Neural cell (in vitro differentiated cells): ENCODE measurements at regions not wholly inside any gene's neighbourhood (a gene's known extent, or its start where the extent isn't known, plus 50 kb on each side); places are given as distances from the start of the nearest gene placed in this dataset.

Source experiments
- H2AFZ ChIP-seq: fragments of 200-600, 300-800 bp; sonication (generic), shearing (Covaris generic); 2 replicates; pipeline ENCODE4 v1.6.0; 2014; ENCODE audit warnings: low read depth, mild to moderate bottlenecking, antibody characterized with exemption, low read length, moderate library complexity
- H3F3A ChIP-seq: fragments of 200-600 bp; shearing (Covaris generic); 2 replicates; pipeline ENCODE4 v1.6.1; 2016; ENCODE audit warnings: mild to moderate bottlenecking, moderate library complexity, mixed read lengths, antibody characterized with exemption, low read length; ENCODE audit not compliant: insufficient read depth, poor library complexity, severe bottlenecking
- H3K27ac ChIP-seq: fragments of 200-600, 300-800 bp; sonication (generic), shearing (Covaris generic); 2 replicates; pipeline ENCODE4 v1.5.1; 2014; ENCODE audit warnings: mild to moderate bottlenecking, low read length, moderate library complexity
- H3K27me3 ChIP-seq: fragments of 300-800, 200-600 bp; sonication (generic), shearing (Covaris generic); 2 replicates; pipeline ENCODE4 v1.6.0; 2014; ENCODE audit warnings: mild to moderate bottlenecking, low read depth, low read length, moderate library complexity; ENCODE audit not compliant: insufficient read depth
- H3K36me3 ChIP-seq: fragments of 300-800, 200-600 bp; sonication (generic), shearing (Covaris generic); 2 replicates; pipeline ENCODE4 v1.5.1; 2014; ENCODE audit warnings: mild to moderate bottlenecking, antibody characterized with exemption, low read length, moderate library complexity; ENCODE audit not compliant: insufficient read depth
- H3K4me2 ChIP-seq: fragments of 300-800, 200-600 bp; sonication (generic), shearing (Covaris generic); 2 replicates; pipeline ENCODE4 v1.6.0; 2014; ENCODE audit warnings: mild to moderate bottlenecking, low read length
- H3K4me3 ChIP-seq: fragments of 300-800, 200-600 bp; sonication (generic), shearing (Covaris generic); 2 replicates; pipeline ENCODE4 v1.5.1; 2014; ENCODE audit warnings: mild to moderate bottlenecking, low read length, moderate library complexity
- H3K79me2 ChIP-seq: fragments of 200-600 bp; shearing (Covaris generic); replicated peaks from 2 replicates; pipeline ENCODE4 v1.6.0; 2014; ENCODE audit warnings: mild to moderate bottlenecking, low read length, moderate library complexity; ENCODE audit not compliant: insufficient read depth
- H3K9ac ChIP-seq: fragments of 300-800, 200-600 bp; sonication (generic), shearing (Covaris generic); 2 replicates; pipeline ENCODE4 v1.6.1; 2016; ENCODE audit warnings: mild to moderate bottlenecking, low read length, mixed read lengths
- H3K9me2 ChIP-seq: fragments of 200-600 bp; shearing (Covaris generic); 2 replicates; pipeline ENCODE4 v1.6.1; 2016; ENCODE audit warnings: mild to moderate bottlenecking, low read length, mixed read lengths; ENCODE audit not compliant: insufficient read depth
- H3K9me3 ChIP-seq: fragments of 200-600, 300-800 bp; sonication (generic), shearing (Covaris generic); 2 replicates; pipeline ENCODE4 v1.6.1; 2016; ENCODE audit warnings: mild to moderate bottlenecking, mixed run types, low read length, moderate library complexity, mixed read lengths
- H4K20me1 ChIP-seq: fragments of 200-600 bp; shearing (Covaris generic); 2 replicates; pipeline ENCODE4 v1.6.1; 2016; ENCODE audit warnings: mild to moderate bottlenecking, mixed run types; ENCODE audit not compliant: insufficient read depth
- EP300 ChIP-seq: fragments of 450-650 bp; conservative IDR thresholded peaks from 2 replicates; pipeline ENCODE4 v1.6.1; 2014; ENCODE audit warnings: antibody characterized with exemption, mild to moderate bottlenecking, moderate library complexity; ENCODE audit not compliant: poor library complexity, severe bottlenecking
- EZH2 ChIP-seq: fragments of 200-600, 300-800 bp; shearing (Covaris generic), sonication (generic); IDR thresholded peaks from 2 replicates; pipeline ENCODE4 v1.6.1; 2014; ENCODE audit warnings: antibody characterized with exemption, low read length, borderline replicate concordance, mild to moderate bottlenecking; ENCODE audit not compliant: insufficient read depth, poor library complexity, severe bottlenecking
- MXI1 ChIP-seq: fragments of 450-650 bp; conservative IDR thresholded peaks from 2 replicates; pipeline ENCODE4 v1.6.1; 2014; ENCODE audit warnings: antibody characterized with exemption, mild to moderate bottlenecking; ENCODE audit not compliant: poor library complexity, severe bottlenecking
- POLR2AphosphoS5 ChIP-seq: IDR thresholded peaks from 2 replicates; pipeline ENCODE4 v1.6.1; 2012
- RAD21 ChIP-seq: fragments of 450-650 bp; conservative IDR thresholded peaks from 2 replicates; pipeline ENCODE4 v1.6.1; 2014; ENCODE audit warnings: antibody characterized with exemption, mild to moderate bottlenecking, moderate library complexity
- SMC3 ChIP-seq: fragments of 450-650 bp; conservative IDR thresholded peaks from 2 replicates; pipeline ENCODE4 v1.6.1; 2014; ENCODE audit warnings: antibody characterized with exemption, mild to moderate bottlenecking, moderate library complexity; ENCODE audit not compliant: poor library complexity
- TAF1 ChIP-seq: IDR thresholded peaks from 2 replicates; pipeline ENCODE4 v1.6.1; 2012; ENCODE audit warnings: low read depth
- TF ChIP-seq, protein P1 (sequence below): fragments of 450-650 bp; IDR thresholded peaks from 2 replicates; pipeline ENCODE4 v1.5.1; 2014; ENCODE audit warnings: antibody characterized with exemption, mild to moderate bottlenecking, moderate library complexity; ENCODE audit not compliant: poor library complexity, severe bottlenecking
- TF ChIP-seq, protein P2 (sequence below): IDR thresholded peaks from 2 replicates; pipeline ENCODE4 v1.6.1; 2012; ENCODE audit warnings: borderline replicate concordance

DNA sequence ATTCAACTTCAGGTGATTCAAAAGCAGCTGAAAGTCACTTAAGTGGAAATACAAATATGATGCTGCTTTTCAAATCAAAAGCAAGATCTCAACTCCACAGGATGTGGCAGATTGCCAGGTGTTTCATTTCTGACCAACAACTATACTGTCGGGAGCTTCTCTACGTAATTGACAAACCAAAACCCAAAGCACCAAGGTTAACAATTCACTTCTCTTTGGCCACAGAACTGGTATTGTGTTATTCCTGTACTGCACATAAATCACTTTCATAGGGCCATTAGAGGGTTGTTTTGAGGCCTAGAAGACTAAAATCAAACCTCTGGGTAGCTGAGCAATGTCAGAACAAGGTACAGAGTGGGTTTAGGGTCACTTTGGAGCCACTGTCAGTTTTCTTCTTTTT, 169.7 kb downstream of the HAO1 start:
- Histone ChIP-seq H2AFZ (no peak overlapping the region), H3K9ac (no peak overlapping the region), H3K27me3 (no peaks in the 10 kb centered on the region), H3K4me3 (no peak overlapping the region), H3K27ac (no peak overlapping the region), H3K4me2 (no peak overlapping the region), H4K20me1 (no peaks in the 10 kb centered on the region), H3K9me2 (no peaks in the 10 kb centered on the region), H3K79me2 (no peaks in the 10 kb centered on the region), H3K9me3 (no peaks in the 10 kb centered on the region), H3F3A (no peaks in the 10 kb centered on the region), H3K36me3 (no peaks in the 10 kb centered on the region)
- TF ChIP-seq RAD21 (no peak), EZH2 (no peak), EP300 (no peak), MXI1 (no peak), TAF1 (no peak), SMC3 (no peak), POLR2AphosphoS5 (no peak)
- TF ChIP-seq, protein P1, sequence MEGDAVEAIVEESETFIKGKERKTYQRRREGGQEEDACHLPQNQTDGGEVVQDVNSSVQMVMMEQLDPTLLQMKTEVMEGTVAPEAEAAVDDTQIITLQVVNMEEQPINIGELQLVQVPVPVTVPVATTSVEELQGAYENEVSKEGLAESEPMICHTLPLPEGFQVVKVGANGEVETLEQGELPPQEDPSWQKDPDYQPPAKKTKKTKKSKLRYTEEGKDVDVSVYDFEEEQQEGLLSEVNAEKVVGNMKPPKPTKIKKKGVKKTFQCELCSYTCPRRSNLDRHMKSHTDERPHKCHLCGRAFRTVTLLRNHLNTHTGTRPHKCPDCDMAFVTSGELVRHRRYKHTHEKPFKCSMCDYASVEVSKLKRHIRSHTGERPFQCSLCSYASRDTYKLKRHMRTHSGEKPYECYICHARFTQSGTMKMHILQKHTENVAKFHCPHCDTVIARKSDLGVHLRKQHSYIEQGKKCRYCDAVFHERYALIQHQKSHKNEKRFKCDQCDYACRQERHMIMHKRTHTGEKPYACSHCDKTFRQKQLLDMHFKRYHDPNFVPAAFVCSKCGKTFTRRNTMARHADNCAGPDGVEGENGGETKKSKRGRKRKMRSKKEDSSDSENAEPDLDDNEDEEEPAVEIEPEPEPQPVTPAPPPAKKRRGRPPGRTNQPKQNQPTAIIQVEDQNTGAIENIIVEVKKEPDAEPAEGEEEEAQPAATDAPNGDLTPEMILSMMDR = no peak
- TF ChIP-seq, protein P2, sequence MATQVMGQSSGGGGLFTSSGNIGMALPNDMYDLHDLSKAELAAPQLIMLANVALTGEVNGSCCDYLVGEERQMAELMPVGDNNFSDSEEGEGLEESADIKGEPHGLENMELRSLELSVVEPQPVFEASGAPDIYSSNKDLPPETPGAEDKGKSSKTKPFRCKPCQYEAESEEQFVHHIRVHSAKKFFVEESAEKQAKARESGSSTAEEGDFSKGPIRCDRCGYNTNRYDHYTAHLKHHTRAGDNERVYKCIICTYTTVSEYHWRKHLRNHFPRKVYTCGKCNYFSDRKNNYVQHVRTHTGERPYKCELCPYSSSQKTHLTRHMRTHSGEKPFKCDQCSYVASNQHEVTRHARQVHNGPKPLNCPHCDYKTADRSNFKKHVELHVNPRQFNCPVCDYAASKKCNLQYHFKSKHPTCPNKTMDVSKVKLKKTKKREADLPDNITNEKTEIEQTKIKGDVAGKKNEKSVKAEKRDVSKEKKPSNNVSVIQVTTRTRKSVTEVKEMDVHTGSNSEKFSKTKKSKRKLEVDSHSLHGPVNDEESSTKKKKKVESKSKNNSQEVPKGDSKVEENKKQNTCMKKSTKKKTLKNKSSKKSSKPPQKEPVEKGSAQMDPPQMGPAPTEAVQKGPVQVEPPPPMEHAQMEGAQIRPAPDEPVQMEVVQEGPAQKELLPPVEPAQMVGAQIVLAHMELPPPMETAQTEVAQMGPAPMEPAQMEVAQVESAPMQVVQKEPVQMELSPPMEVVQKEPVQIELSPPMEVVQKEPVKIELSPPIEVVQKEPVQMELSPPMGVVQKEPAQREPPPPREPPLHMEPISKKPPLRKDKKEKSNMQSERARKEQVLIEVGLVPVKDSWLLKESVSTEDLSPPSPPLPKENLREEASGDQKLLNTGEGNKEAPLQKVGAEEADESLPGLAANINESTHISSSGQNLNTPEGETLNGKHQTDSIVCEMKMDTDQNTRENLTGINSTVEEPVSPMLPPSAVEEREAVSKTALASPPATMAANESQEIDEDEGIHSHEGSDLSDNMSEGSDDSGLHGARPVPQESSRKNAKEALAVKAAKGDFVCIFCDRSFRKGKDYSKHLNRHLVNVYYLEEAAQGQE = no peak

DNA sequence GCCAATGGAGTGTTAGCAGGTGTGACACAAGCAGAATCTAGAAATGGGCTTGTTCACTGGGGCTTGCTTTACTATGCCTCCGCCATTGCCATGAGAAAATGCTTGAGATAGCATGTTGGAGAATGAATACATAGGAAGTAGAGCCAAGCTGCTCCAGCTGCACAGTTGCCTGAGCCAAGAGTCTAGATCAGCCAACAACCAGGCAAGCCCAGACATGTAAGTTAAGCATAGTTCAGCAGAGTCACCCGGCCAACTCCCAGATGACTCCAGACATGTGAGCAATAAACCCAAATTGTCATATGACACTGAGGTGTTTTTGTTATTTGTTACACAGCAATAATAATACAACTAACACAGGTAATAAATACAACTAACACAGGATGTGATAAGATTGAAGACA, 167.9 kb downstream of the HAO1 start:
- Histone ChIP-seq H3F3A (no peaks in the 10 kb centered on the region), H3K27ac (no peak overlapping the region), H3K36me3 (no peaks in the 10 kb centered on the region), H2AFZ (no peak overlapping the region), H3K4me3 (no peak overlapping the region), H3K27me3 (no peaks in the 10 kb centered on the region), H3K9me2 (no peaks in the 10 kb centered on the region), H3K79me2 (no peaks in the 10 kb centered on the region), H3K4me2 (no peak overlapping the region), H3K9me3 (peaks cover 6% of the 10 kb centered on the region), H4K20me1 (no peaks in the 10 kb centered on the region), H3K9ac (no peak overlapping the region)
- no peak for TF ChIP-seq SMC3
- TF ChIP-seq, protein P1 = no peak
- TF ChIP-seq EP300 = no peak
- TF ChIP-seq, protein P2 = no peak
- no peak for TF ChIP-seq POLR2AphosphoS5
- TF ChIP-seq MXI1 = no peak
- TF ChIP-seq TAF1 = no peak
